HCT116 (cell line): ENCODE measurements at regions not wholly inside any gene's neighbourhood (a gene's known extent, or its start where the extent isn't known, plus 50 kb on each side); places are given as distances from the start of the nearest gene placed in this dataset.
"Not testable (repeated sequence)": the region's sequence is repeated elsewhere in the genome, so short reads cannot be mapped to it uniquely, and the experiment has no call there.

ENCODE experiments used
- ATAC-seq: fragments of 200-7000 bp; cut with Tn5 transposase; 2 replicates; pipeline ENCODE4 v1.9.1; 2020; ENCODE audit warnings: mild to moderate bottlenecking, moderate library complexity
- BruUV-seq: library from RNA; stranded (reverse); fragments of 400-500 nt; replicated peaks from 2 replicates; lab custom pipeline; 2021; lab: Mats Ljungman, UMichigan
- CTCF ChIA-PET: fragments of 300-600 bp; sonication (Branson Sonifier 250); formaldehyde crosslinking; loops from one replicate; lab custom pipeline; 2021; ENCODE audit warnings: antibody characterized with exemption; lab: Charles Lee
- POLR2A ChIA-PET: fragments of 300-600, 350-600 bp; sonication (Branson Sonifier 250); formaldehyde crosslinking; loops from one replicate; lab custom pipeline; 2021; ENCODE audit warnings: antibody characterized with exemption; lab: Charles Lee
- RAD21 ChIA-PET, 2 experiments: fragments of 300-600 bp; sonication (Branson Sonifier 250); formaldehyde crosslinking; loops; one replicate each; lab custom pipeline; 2023; ENCODE audit warnings: low total read pairs in 2 of 2; ENCODE audit not compliant: uncharacterized antibody in 2 of 2, unreplicated experiment in 2 of 2, low non-redundant PET in 1 of 2; lab: Charles Lee
- DNase-seq: peaks from one replicate; pipeline ENCODE4 v3.0.0-alpha.2; 2010; ENCODE audit warnings: low read depth, low spot score
- H2AFZ ChIP-seq: fragments of 200-600 bp; shearing (Covaris generic), sonication (generic); 2 replicates; pipeline ENCODE4 v1.6.1; 2017; ENCODE audit warnings: low read depth, mixed run types, mixed read lengths, antibody characterized with exemption, low read length; ENCODE audit not compliant: poor library complexity, severe bottlenecking
- H3K27ac ChIP-seq: 2 replicates; pipeline ENCODE4 v1.5.1; 2012; ENCODE audit warnings: low read depth, low read length
- H3K27me3 ChIP-seq: fragments of 200-600 bp; sonication (generic); 2 replicates; pipeline ENCODE4 v1.6.1; 2016; ENCODE audit warnings: mixed run types, low read length, mixed read lengths; ENCODE audit not compliant: insufficient read depth
- H3K36me3 ChIP-seq, 2 experiments: fragments of 200-500 bp in 1 of 2; fragments of 200-600 bp in 1 of 2; sonication (Bioruptor generic) in 1 of 2; sonication (generic) in 1 of 2; 2 replicates each; pipeline versions ENCODE4 v1.5.1 to v1.6.1; 2014 to 2016; ENCODE audit warnings: low read length in 2 of 2, inconsistent platforms in 1 of 2, mixed read lengths in 1 of 2, mixed run types in 1 of 2; ENCODE audit not compliant: insufficient read depth in 2 of 2, control insufficient read depth in 1 of 2
- H3K4me1 ChIP-seq, 2 experiments: fragments of 200-600 bp in 1 of 2; sonication (generic) in 1 of 2; 2 replicates each; pipeline versions ENCODE4 v1.5.1 to v1.6.1; 2012 to 2017; ENCODE audit warnings: low read length in 2 of 2, inconsistent platforms in 1 of 2, mild to moderate bottlenecking in 1 of 2, mixed read lengths in 1 of 2, mixed run types in 1 of 2, moderate library complexity in 1 of 2; ENCODE audit not compliant: insufficient read depth in 2 of 2, control insufficient read depth in 1 of 2
- H3K4me2 ChIP-seq: fragments of 200-600 bp; sonication (generic); 2 replicates; pipeline ENCODE4 v1.6.1; 2017; ENCODE audit warnings: mixed run types, low read length, mixed read lengths
- H3K4me3 ChIP-seq, 2 experiments: fragments of 200-600 bp in 1 of 2; sonication (generic) in 1 of 2; replicated peaks in 1 of 2; 2 replicates each; pipeline ENCODE4 v1.5.1; 2011 to 2016; ENCODE audit warnings: low read length in 2 of 2, control low read depth in 1 of 2, low read depth in 1 of 2, mild to moderate bottlenecking in 1 of 2, mixed read lengths in 1 of 2, mixed run types in 1 of 2
- H3K79me2 ChIP-seq: fragments of 200-600 bp; sonication (generic); 2 replicates; pipeline ENCODE4 v1.6.1; 2017; ENCODE audit warnings: mild to moderate bottlenecking, mixed run types, low read length, moderate library complexity, mixed read lengths; ENCODE audit not compliant: insufficient read depth
- H3K9ac ChIP-seq: fragments of 200-600 bp; sonication (generic); 2 replicates; pipeline ENCODE4 v1.6.1; 2016; ENCODE audit warnings: low read length, mixed read lengths
- H3K9me2 ChIP-seq: fragments of 200-600 bp; sonication (generic), shearing (Covaris generic); 2 replicates; pipeline ENCODE4 v1.6.1; 2017; ENCODE audit warnings: mixed run types, mild to moderate bottlenecking, moderate library complexity; ENCODE audit not compliant: insufficient read depth
- H3K9me3 ChIP-seq, 2 experiments: fragments of 200-500 bp in 1 of 2; fragments of 200-600 bp in 1 of 2; sonication (Bioruptor generic) in 1 of 2; sonication (generic) in 1 of 2; 2 replicates each; pipeline ENCODE4 v1.6.1; 2014 to 2017; ENCODE audit warnings: low read length in 2 of 2, mixed read lengths in 2 of 2, inconsistent platforms in 1 of 2, low read depth in 1 of 2, mild to moderate bottlenecking in 1 of 2, mixed run types in 1 of 2, moderate library complexity in 1 of 2; ENCODE audit not compliant: control insufficient read depth in 1 of 2, insufficient read depth in 1 of 2
- H4K20me1 ChIP-seq: fragments of 200-600 bp; sonication (generic), shearing (Covaris generic); 2 replicates; pipeline ENCODE4 v1.6.1; 2017; ENCODE audit warnings: mixed run types, mild to moderate bottlenecking, moderate library complexity; ENCODE audit not compliant: insufficient read depth
- intact Hi-C: fragments of 100-400 bp; cut with micrococcal nuclease; formaldehyde crosslinking; loops from 2 replicates; pipeline ENCODE4 v1.10.0; 2022

GRCh38 chr18:14239224-14239623, 107.0 kb upstream of the ZNF519 start:
- H3K27me3 ChIP-seq, H3K27ac ChIP-seq, H2AFZ ChIP-seq, RAD21 ChIA-PET, H4K20me1 ChIP-seq, H3K9me3 ChIP-seq, H3K4me2 ChIP-seq, H3K4me1 ChIP-seq, H3K9me2 ChIP-seq, CTCF ChIA-PET, H3K4me3 ChIP-seq, intact Hi-C loops, DNase-seq, POLR2A ChIA-PET, H3K9ac ChIP-seq, H3K36me3 ChIP-seq, ATAC-seq, BruUV-seq, H3K79me2 ChIP-seq: not testable (repeated sequence)

GRCh38 chr18:14236356-14237048, 104.3 kb upstream of the ZNF519 start:
- H3K79me2 ChIP-seq, BruUV-seq, H3K27ac ChIP-seq, ATAC-seq, RAD21 ChIA-PET, H3K4me1 ChIP-seq, POLR2A ChIA-PET, H3K4me2 ChIP-seq, H3K27me3 ChIP-seq, DNase-seq, H3K9ac ChIP-seq, H3K4me3 ChIP-seq, intact Hi-C loops, H4K20me1 ChIP-seq, CTCF ChIA-PET, H2AFZ ChIP-seq, H3K36me3 ChIP-seq, H3K9me2 ChIP-seq, H3K9me3 ChIP-seq: not testable (repeated sequence)

DNA sequence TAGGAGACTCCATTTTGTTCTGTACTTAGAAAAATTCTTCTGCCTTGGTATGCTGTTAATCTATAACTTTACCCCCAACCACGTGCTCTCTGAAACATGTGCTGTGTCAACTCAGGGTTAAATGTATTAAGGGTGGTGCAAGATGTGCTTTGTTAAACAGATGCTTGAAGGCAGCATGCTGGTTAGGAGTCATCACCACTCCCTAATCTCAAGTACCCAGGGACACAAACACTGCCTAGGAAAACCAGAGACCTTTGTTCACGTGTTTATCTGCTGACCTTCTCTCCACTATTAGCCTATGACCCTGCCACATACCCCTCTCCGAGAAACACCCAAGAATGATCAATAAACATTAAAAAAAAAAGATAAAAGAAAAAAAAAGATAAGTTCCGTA, 93.0 kb upstream of the ZNF519 start:
- ATAC-seq, RAD21 ChIA-PET, BruUV-seq, H3K4me1 ChIP-seq, DNase-seq, H3K36me3 ChIP-seq, H3K9me3 ChIP-seq, H3K79me2 ChIP-seq, intact Hi-C loops, H2AFZ ChIP-seq, H3K9ac ChIP-seq, POLR2A ChIA-PET, H4K20me1 ChIP-seq, H3K9me2 ChIP-seq, H3K4me3 ChIP-seq, H3K4me2 ChIP-seq, H3K27ac ChIP-seq, CTCF ChIA-PET, H3K27me3 ChIP-seq: not testable (repeated sequence)

GRCh38 chr18:14224551-14225285, 92.5 kb upstream of the ZNF519 start:
- H3K4me3 ChIP-seq, H3K36me3 ChIP-seq, H3K9ac ChIP-seq, ATAC-seq, H3K4me1 ChIP-seq, H3K79me2 ChIP-seq, DNase-seq, intact Hi-C loops, H3K9me3 ChIP-seq, BruUV-seq, H3K9me2 ChIP-seq, CTCF ChIA-PET, H3K27me3 ChIP-seq, H4K20me1 ChIP-seq, RAD21 ChIA-PET, H2AFZ ChIP-seq, POLR2A ChIA-PET, H3K27ac ChIP-seq, H3K4me2 ChIP-seq: not testable (repeated sequence)
